ENCODE measurements at regions not wholly inside any gene's neighbourhood (a gene's known extent, or its start where the extent isn't known, plus 50 kb on each side); places are given as distances from the start of the nearest gene placed in this dataset.

DNA sequence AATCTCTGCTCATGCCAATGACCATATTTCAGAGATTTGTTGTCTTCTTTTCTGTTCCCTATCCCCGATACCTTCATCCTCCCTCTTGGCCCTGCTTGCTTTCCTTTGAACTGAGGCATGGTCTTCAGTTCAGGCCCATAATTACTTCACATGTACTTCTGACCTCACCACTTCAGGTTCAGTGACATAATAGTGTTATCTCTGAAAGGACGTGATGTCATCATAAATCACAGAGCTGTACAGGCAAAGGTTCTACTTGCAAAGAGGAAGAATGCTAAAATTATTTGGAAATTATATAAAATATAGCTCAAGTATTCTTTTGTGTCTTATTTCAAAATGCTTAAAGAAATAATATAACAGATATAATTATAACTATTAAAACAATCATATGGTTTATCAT, 230.3 kb upstream of the ESRRG start:
- no peak overlapping the region for H2AK9ac ChIP-seq (replicated peaks; ENCODE audit: low read depth, low read length, poor library complexity)
- in situ Hi-C loops (cut with MboI; ENCODE audit: low sequenced_read_pairs), result no loop called here

More for the DNA sequence above, 230.3 kb upstream of the ESRRG start:
- no peak for TF ChIP-seq BHLHE40 (IDR thresholded peaks at IDR 0.05; ENCODE audit: low read depth, low read length)
- no peak for TF ChIP-seq RCOR1 (IDR thresholded peaks at IDR 0.05; ENCODE audit: insufficient replicate concordance, low read length)
- no peak for TF ChIP-seq POLR2A (IDR thresholded peaks at IDR 0.05; ENCODE audit: low read depth, low read length)
- no peak for TF ChIP-seq MXI1 (IDR thresholded peaks at IDR 0.05; ENCODE audit: borderline replicate concordance, low read depth, low read length)
- no peak for TF ChIP-seq MAZ (IDR thresholded peaks at IDR 0.05; ENCODE audit: borderline replicate concordance, low read depth, low read length)
- no peak for TF ChIP-seq NFE2L2 (IDR thresholded peaks at IDR 0.05; ENCODE audit: low read depth, low read length)
- TF ChIP-seq, protein P1, sequence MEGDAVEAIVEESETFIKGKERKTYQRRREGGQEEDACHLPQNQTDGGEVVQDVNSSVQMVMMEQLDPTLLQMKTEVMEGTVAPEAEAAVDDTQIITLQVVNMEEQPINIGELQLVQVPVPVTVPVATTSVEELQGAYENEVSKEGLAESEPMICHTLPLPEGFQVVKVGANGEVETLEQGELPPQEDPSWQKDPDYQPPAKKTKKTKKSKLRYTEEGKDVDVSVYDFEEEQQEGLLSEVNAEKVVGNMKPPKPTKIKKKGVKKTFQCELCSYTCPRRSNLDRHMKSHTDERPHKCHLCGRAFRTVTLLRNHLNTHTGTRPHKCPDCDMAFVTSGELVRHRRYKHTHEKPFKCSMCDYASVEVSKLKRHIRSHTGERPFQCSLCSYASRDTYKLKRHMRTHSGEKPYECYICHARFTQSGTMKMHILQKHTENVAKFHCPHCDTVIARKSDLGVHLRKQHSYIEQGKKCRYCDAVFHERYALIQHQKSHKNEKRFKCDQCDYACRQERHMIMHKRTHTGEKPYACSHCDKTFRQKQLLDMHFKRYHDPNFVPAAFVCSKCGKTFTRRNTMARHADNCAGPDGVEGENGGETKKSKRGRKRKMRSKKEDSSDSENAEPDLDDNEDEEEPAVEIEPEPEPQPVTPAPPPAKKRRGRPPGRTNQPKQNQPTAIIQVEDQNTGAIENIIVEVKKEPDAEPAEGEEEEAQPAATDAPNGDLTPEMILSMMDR (conservative IDR thresholded peaks at IDR 0.05; ENCODE audit: low read depth, low read length), result no peak
- no peak for TF ChIP-seq MAFK (IDR thresholded peaks at IDR 0.05; ENCODE audit: low read depth, low read length)
- TF ChIP-seq CHD1 (IDR thresholded peaks at IDR 0.05; ENCODE audit: low read depth, low read length), result no peak
- no peak for TF ChIP-seq RFX5 (IDR thresholded peaks at IDR 0.05; ENCODE audit: low read depth, low read length)
- no peak for TF ChIP-seq RAD21 (IDR thresholded peaks at IDR 0.05; ENCODE audit: low read length)
- no peak for TF ChIP-seq SMC3 (IDR thresholded peaks at IDR 0.05; ENCODE audit: low read depth, low read length)
- TF ChIP-seq FOS (IDR thresholded peaks at IDR 0.05; ENCODE audit: low read depth, low read length), result no peak
- TF ChIP-seq, protein P2, sequence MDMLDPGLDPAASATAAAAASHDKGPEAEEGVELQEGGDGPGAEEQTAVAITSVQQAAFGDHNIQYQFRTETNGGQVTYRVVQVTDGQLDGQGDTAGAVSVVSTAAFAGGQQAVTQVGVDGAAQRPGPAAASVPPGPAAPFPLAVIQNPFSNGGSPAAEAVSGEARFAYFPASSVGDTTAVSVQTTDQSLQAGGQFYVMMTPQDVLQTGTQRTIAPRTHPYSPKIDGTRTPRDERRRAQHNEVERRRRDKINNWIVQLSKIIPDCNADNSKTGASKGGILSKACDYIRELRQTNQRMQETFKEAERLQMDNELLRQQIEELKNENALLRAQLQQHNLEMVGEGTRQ (IDR thresholded peaks at IDR 0.05; ENCODE audit: low read depth, low read length), result no peak
- no peak for TF ChIP-seq CEBPB (IDR thresholded peaks at IDR 0.05; ENCODE audit: low read depth, low read length)
- TF ChIP-seq, protein P3, sequence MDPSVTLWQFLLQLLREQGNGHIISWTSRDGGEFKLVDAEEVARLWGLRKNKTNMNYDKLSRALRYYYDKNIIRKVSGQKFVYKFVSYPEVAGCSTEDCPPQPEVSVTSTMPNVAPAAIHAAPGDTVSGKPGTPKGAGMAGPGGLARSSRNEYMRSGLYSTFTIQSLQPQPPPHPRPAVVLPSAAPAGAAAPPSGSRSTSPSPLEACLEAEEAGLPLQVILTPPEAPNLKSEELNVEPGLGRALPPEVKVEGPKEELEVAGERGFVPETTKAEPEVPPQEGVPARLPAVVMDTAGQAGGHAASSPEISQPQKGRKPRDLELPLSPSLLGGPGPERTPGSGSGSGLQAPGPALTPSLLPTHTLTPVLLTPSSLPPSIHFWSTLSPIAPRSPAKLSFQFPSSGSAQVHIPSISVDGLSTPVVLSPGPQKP (IDR thresholded peaks at IDR 0.05; ENCODE audit: borderline replicate concordance, low read depth, low read length), result no peak
- no peak overlapping the region for H3K56ac ChIP-seq (ENCODE audit: extremely low read depth, insufficient read depth, low read length)
- ChIA-PET CTCF (no interaction called here), POLR2A (ENCODE audit: unreplicated experiment) (no interaction called here)
- no peak overlapping the region for H3K9ac ChIP-seq (ENCODE audit: low read depth, low read length)
- no peak overlapping the region for H4K5ac ChIP-seq (ENCODE audit: low read depth, low read length)
- H4K20me1 ChIP-seq (ENCODE audit: insufficient read depth, low read length), result no peaks in the 10 kb centered on the region
- no peak overlapping the region for H2AK5ac ChIP-seq (ENCODE audit: low read depth, low read length)
- no TSS peak for BruUV-seq (replicated peaks)
- no peak overlapping the region for H3K27ac ChIP-seq (ENCODE audit: insufficient read depth, low read length)
- H3K18ac ChIP-seq (ENCODE audit: low read depth, low read length), result no peak overlapping the region
- no peak overlapping the region for H3K14ac ChIP-seq (replicated peaks; ENCODE audit: low read depth, low read length)
- no peaks in the 10 kb centered on the region for H3K9me3 ChIP-seq (ENCODE audit: control insufficient read depth, insufficient read depth, low read length)
- H3K23ac ChIP-seq (ENCODE audit: low read depth, low read length), result no peak overlapping the region
- H4K91ac ChIP-seq (ENCODE audit: insufficient read depth, low read depth, low read length), result no peak overlapping the region
- H3K79me1 ChIP-seq (ENCODE audit: low read depth in 1 of 2, low read length in 2 of 2), result no peaks in the 10 kb centered on the region
- no peak for DNase-seq
- no peak overlapping the region for H3K4me3 ChIP-seq (ENCODE audit: insufficient read depth, low read depth, low read length)
- H2BK5ac ChIP-seq (ENCODE audit: low read depth, low read length, poor library complexity, severe bottlenecking), result no peak overlapping the region
- no peaks in the 10 kb centered on the region for H3K4me1 ChIP-seq (ENCODE audit: control insufficient read depth, insufficient read depth, low read length)
- no peak overlapping the region for H3K4ac ChIP-seq (ENCODE audit: low read depth, low read length)
- intact Hi-C loops (cut with micrococcal nuclease), result no loop called here
- H2AFZ ChIP-seq (replicated peaks; ENCODE audit: low read length, poor library complexity), result no peak overlapping the region
- no peaks in the 10 kb centered on the region for H3K36me3 ChIP-seq (ENCODE audit: control insufficient read depth, insufficient read depth, low read length)
- ATAC-seq (ENCODE audit: low read depth), result no peak
- dilution Hi-C loops (cut with HindIII; ENCODE audit: low sequenced_read_pairs, unreplicated experiment), result no loop called here
- H2BK20ac ChIP-seq (ENCODE audit: low read depth, low read length), result no peak overlapping the region
- no peaks in the 10 kb centered on the region for H3K27me3 ChIP-seq (ENCODE audit: control insufficient read depth, insufficient read depth, low read length)
- no CpG with 5 or more reads among the region's 2 CpGs for WGBS, 2 experiments (ENCODE audit: extremely low coverage in 2 of 2, insufficient read length in 1 of 2)
- H4K8ac ChIP-seq (ENCODE audit: low read depth in 2 of 2, low read length in 2 of 2), result no peak overlapping the region
- no peak overlapping the region for H2BK120ac ChIP-seq (ENCODE audit: low read depth, low read length)
- no peaks in the 10 kb centered on the region for H3K9me1 ChIP-seq (ENCODE audit: insufficient read depth, low read length)
- H2BK15ac ChIP-seq (ENCODE audit: low read depth, low read length), result no peak overlapping the region
- no peak overlapping the region for H3K4me2 ChIP-seq (ENCODE audit: low read depth, low read length)

Data from IMR-90 (cell line).